ENCODE measurements at regions not wholly inside any gene's neighbourhood (a gene's known extent, or its start where the extent isn't known, plus 50 kb on each side); places are given as distances from the start of the nearest gene placed in this dataset.

GRCh38 chr6:139777202-139777970 lies 402.9 kb upstream of the CITED2 start:
- no peak for DNase-seq

GRCh38 chr6:139776041-139776440 lies 401.6 kb upstream of the CITED2 start:
- DNase-seq = no peak

- no peak for DNase-seq
Measured at GRCh38 chr6:139768196-139768595, 393.7 kb upstream of the CITED2 start.

GRCh38 chr6:139766796-139767195 lies 392.3 kb upstream of the CITED2 start:
- DNase-seq = no peak

- DNase-seq = no peak
Measured at GRCh38 chr6:139765825-139766285, 391.4 kb upstream of the CITED2 start.

- no peak for DNase-seq
Measured at GRCh38 chr6:139764498-139764986, 390.1 kb upstream of the CITED2 start.

GRCh38 chr6:139763468-139764210 lies 389.2 kb upstream of the CITED2 start:
- no peak for DNase-seq

GRCh38 chr6:139762587-139763031 lies 388.2 kb upstream of the CITED2 start:
- DNase-seq = no peak

- no peak for DNase-seq
Measured at GRCh38 chr6:139760128-139760527, 385.7 kb upstream of the CITED2 start.

- DNase-seq = no peak
Measured at GRCh38 chr6:139759086-139759485, 384.6 kb upstream of the CITED2 start.

- no peak for DNase-seq
Measured at GRCh38 chr6:139758209-139758611, 383.8 kb upstream of the CITED2 start.

GRCh38 chr6:139757784-139758183 lies 383.3 kb upstream of the CITED2 start:
- no peak for DNase-seq

GRCh38 chr6:139756381-139756780 lies 381.9 kb upstream of the CITED2 start:
- no peak for DNase-seq

- DNase-seq = no peak
Measured at GRCh38 chr6:139754898-139755775, 380.7 kb upstream of the CITED2 start.

GRCh38 chr6:139753198-139753861 lies 378.9 kb upstream of the CITED2 start:
- no peak for DNase-seq

- no peak for DNase-seq
Measured at GRCh38 chr6:139752086-139752485, 377.6 kb upstream of the CITED2 start.

- no peak for DNase-seq
Measured at GRCh38 chr6:139751179-139751578, 376.7 kb upstream of the CITED2 start.

- DNase-seq = no peak
Measured at GRCh38 chr6:139748353-139749146, 374.1 kb upstream of the CITED2 start.

GRCh38 chr6:139747154-139747553 lies 372.7 kb upstream of the CITED2 start:
- DNase-seq = no peak

- DNase-seq = no peak
Measured at GRCh38 chr6:139744891-139745290, 370.4 kb upstream of the CITED2 start.

GRCh38 chr6:139743664-139744437 lies 369.4 kb upstream of the CITED2 start:
- DNase-seq = no peak
